ENCODE measurements at regions not wholly inside any gene's neighbourhood (a gene's known extent, or its start where the extent isn't known, plus 50 kb on each side); places are given as distances from the start of the nearest gene placed in this dataset.
"Not testable (repeated sequence)": the region's sequence is repeated elsewhere in the genome, so short reads cannot be mapped to it uniquely, and the experiment has no call there.

- DNase-seq (ENCODE audit: low read depth), result no peak
Observed at GRCh38 chr3:66633402-66634381, 132.9 kb upstream of the LRIG1 start.

GRCh38 chr3:66638717-66639116, 137.9 kb upstream of the LRIG1 start:
- no peak for DNase-seq (ENCODE audit: low read depth)

GRCh38 chr3:66639809-66640356, 139.1 kb upstream of the LRIG1 start:
- DNase-seq (ENCODE audit: low read depth), result no peak

- no peak for DNase-seq (ENCODE audit: low read depth)
Observed at GRCh38 chr3:66642019-66642418, 141.2 kb upstream of the LRIG1 start.

GRCh38 chr3:66642484-66642883, 141.7 kb upstream of the LRIG1 start:
- DNase-seq (ENCODE audit: low read depth), result no peak

- DNase-seq (ENCODE audit: low read depth), result no peak
Observed at GRCh38 chr3:66644549-66644948, 143.7 kb upstream of the LRIG1 start.

GRCh38 chr3:66648975-66649374, 148.2 kb upstream of the LRIG1 start:
- no peak for DNase-seq (ENCODE audit: low read depth)

GRCh38 chr3:66651520-66651919, 150.7 kb upstream of the LRIG1 start:
- DNase-seq (ENCODE audit: low read depth), result not testable (repeated sequence)

- DNase-seq (ENCODE audit: low read depth), result not testable (repeated sequence)
Observed at GRCh38 chr3:66652100-66652499, 151.3 kb upstream of the LRIG1 start.

- no peak for DNase-seq (ENCODE audit: low read depth)
Observed at GRCh38 chr3:66655044-66655443, 154.2 kb upstream of the LRIG1 start.

GRCh38 chr3:66655671-66656070, 154.8 kb upstream of the LRIG1 start:
- DNase-seq (ENCODE audit: low read depth), result no peak

- DNase-seq (ENCODE audit: low read depth), result no peak
Observed at GRCh38 chr3:66656609-66657008, 155.8 kb upstream of the LRIG1 start.

- no peak for DNase-seq (ENCODE audit: low read depth)
Observed at GRCh38 chr3:66659056-66659455, 158.2 kb upstream of the LRIG1 start.

- no peak for DNase-seq (ENCODE audit: low read depth)
Observed at GRCh38 chr3:66661628-66662027, 160.8 kb upstream of the LRIG1 start.

GRCh38 chr3:66662894-66663293, 162.1 kb upstream of the LRIG1 start:
- no peak for DNase-seq (ENCODE audit: low read depth)

GRCh38 chr3:66665021-66665695, 164.3 kb upstream of the LRIG1 start:
- no peak for DNase-seq (ENCODE audit: low read depth)

GRCh38 chr3:66666362-66666761, 165.5 kb upstream of the LRIG1 start:
- DNase-seq (ENCODE audit: low read depth), result no peak

GRCh38 chr3:66667263-66667662, 166.4 kb upstream of the LRIG1 start:
- DNase-seq (ENCODE audit: low read depth), result no peak

- no peak for DNase-seq (ENCODE audit: low read depth)
Observed at GRCh38 chr3:66671291-66671690, 170.5 kb upstream of the LRIG1 start.

- DNase-seq (ENCODE audit: low read depth), result no peak
Observed at GRCh38 chr3:66672830-66673229, 172.0 kb upstream of the LRIG1 start.

GRCh38 chr3:66673293-66673692, 172.5 kb upstream of the LRIG1 start:
- no peak for DNase-seq (ENCODE audit: low read depth)

- DNase-seq (ENCODE audit: low read depth), result no peak
Observed at GRCh38 chr3:66675366-66675765, 174.5 kb upstream of the LRIG1 start.
